ENCODE measurements at regions not wholly inside any gene's neighbourhood (a gene's known extent, or its start where the extent isn't known, plus 50 kb on each side); places are given as distances from the start of the nearest gene placed in this dataset.

DNA sequence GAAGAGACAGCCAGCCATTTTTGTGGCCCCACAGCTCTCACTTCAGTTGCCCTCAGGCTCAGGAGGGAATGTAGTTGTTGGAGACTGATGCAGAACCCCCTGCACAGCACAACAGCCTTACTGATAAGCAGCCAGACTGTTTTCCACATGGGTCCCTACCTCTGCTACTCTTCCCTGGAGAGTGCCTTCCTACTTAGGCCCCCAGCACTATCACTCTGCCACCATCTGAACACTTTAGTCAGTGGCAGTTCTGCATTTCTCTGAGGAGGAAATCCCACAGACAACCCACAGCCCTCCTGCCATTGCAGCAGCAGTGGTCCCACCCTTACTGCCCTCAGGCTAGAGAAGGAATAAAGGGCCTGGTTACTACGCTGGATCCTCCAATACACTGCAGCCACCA lies 61.8 kb upstream of the PTPRD start:
- 38% methylated on average over 1 of the region's 1 CpG for WGBS
- DNase-seq (ENCODE audit: low spot score in 2 of 2) = no peak
- Histone ChIP-seq H3K27me3 (no peaks in the 10 kb centered on the region), H3K9me3 (peaks cover 7% of the 10 kb centered on the region), H3K36me3 (no peaks in the 10 kb centered on the region), H3K27ac (no peak overlapping the region), H3K4me3 (no peak overlapping the region), H3K4me1 (no peaks in the 10 kb centered on the region)
- TF ChIP-seq, protein P1, sequence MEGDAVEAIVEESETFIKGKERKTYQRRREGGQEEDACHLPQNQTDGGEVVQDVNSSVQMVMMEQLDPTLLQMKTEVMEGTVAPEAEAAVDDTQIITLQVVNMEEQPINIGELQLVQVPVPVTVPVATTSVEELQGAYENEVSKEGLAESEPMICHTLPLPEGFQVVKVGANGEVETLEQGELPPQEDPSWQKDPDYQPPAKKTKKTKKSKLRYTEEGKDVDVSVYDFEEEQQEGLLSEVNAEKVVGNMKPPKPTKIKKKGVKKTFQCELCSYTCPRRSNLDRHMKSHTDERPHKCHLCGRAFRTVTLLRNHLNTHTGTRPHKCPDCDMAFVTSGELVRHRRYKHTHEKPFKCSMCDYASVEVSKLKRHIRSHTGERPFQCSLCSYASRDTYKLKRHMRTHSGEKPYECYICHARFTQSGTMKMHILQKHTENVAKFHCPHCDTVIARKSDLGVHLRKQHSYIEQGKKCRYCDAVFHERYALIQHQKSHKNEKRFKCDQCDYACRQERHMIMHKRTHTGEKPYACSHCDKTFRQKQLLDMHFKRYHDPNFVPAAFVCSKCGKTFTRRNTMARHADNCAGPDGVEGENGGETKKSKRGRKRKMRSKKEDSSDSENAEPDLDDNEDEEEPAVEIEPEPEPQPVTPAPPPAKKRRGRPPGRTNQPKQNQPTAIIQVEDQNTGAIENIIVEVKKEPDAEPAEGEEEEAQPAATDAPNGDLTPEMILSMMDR (IDR thresholded peaks at IDR 0.05) = no peak
- TF ChIP-seq POLR2A (IDR thresholded peaks at IDR 0.05) (no peak), EP300 (IDR thresholded peaks at IDR 0.05) (no peak), POLR2AphosphoS5 (IDR thresholded peaks at IDR 0.05) (no peak)

- Histone ChIP-seq H3K27me3 (no peaks in the 10 kb centered on the region), H3K9me3 (peaks cover 6% of the 10 kb centered on the region), H3K36me3 (no peaks in the 10 kb centered on the region), H3K4me3 (no peak overlapping the region), H3K4me1 (no peaks in the 10 kb centered on the region), H3K27ac (no peak overlapping the region)
- DNase-seq (ENCODE audit: low spot score in 2 of 2) = no peak
- WGBS = 83% methylated on average over 4 of the region's 4 CpGs
- TF ChIP-seq, protein P1 (IDR thresholded peaks at IDR 0.05) = no peak
- no peak for TF ChIP-seq EP300 (IDR thresholded peaks at IDR 0.05)
- no peak for TF ChIP-seq POLR2AphosphoS5 (IDR thresholded peaks at IDR 0.05)
- TF ChIP-seq POLR2A (IDR thresholded peaks at IDR 0.05) = no peak
Measured at GRCh38 chr9:10678010-10678409, 65.2 kb upstream of the PTPRD start.

DNA sequence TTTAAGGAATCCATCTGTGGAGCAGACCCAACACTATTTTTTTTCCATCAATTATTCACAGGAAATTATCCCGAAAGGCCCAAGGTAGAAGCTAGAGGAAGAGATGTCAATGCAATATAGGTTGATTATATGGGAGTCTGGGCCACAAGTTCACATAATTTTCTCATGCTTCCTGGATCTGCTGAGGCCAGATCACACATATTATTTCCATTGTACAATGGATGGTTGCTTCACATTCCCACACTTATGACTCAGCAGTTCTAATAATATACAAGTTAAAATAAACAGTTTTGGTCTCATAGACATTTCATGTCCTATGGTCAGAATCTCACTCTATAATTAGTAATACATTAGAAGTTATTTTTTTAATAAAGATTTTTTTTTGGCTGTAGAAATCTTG lies 66.0 kb upstream of the PTPRD start:
- Histone ChIP-seq H3K4me3 (no peak overlapping the region), H3K4me1 (no peaks in the 10 kb centered on the region), H3K36me3 (no peaks in the 10 kb centered on the region), H3K27me3 (no peaks in the 10 kb centered on the region), H3K9me3 (no peaks in the 10 kb centered on the region), H3K27ac (no peak overlapping the region)
- WGBS = 77% methylated on average over 1 of the region's 1 CpG
- DNase-seq (ENCODE audit: low spot score in 2 of 2) = no peak
- TF ChIP-seq POLR2AphosphoS5 (IDR thresholded peaks at IDR 0.05) (no peak), POLR2A (IDR thresholded peaks at IDR 0.05) (no peak), EP300 (IDR thresholded peaks at IDR 0.05) (no peak)
- TF ChIP-seq, protein P1 (IDR thresholded peaks at IDR 0.05) = no peak

DNA sequence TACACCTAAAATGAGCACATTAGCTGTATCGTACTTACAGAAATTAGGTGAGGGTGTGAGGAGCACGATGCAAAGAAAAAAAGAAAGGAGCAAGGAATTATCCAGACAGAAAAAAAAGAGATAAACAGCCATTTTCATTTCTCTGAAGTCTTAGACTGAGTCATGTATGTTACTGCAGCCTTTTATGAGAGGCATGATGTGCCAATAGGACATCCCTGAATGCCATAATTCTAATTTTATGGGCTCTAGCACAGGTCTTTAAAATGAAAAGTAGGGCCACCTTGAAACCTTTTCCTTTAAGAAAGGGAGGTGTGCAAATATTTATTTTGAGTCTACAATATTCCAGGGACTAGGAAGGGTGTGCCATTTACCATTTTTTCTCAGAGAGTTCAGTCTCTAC lies 74.1 kb upstream of the PTPRD start:
- Histone ChIP-seq H3K4me3 (no peak overlapping the region), H3K4me1 (no peaks in the 10 kb centered on the region)
- TF ChIP-seq POLR2A (IDR thresholded peaks at IDR 0.05) (no peak), EP300 (IDR thresholded peaks at IDR 0.05) (no peak), POLR2AphosphoS5 (IDR thresholded peaks at IDR 0.05) (no peak)
- TF ChIP-seq, protein P1 (IDR thresholded peaks at IDR 0.05) = no peak

GRCh38 chr9:10690546-10690945 lies 77.7 kb upstream of the PTPRD start:
- no peaks in the 10 kb centered on the region for H3K9me3 ChIP-seq
- TF ChIP-seq POLR2A (IDR thresholded peaks at IDR 0.05) (no peak), POLR2AphosphoS5 (IDR thresholded peaks at IDR 0.05) (no peak), EP300 (IDR thresholded peaks at IDR 0.05) (no peak)
- TF ChIP-seq, protein P1 (IDR thresholded peaks at IDR 0.05) = no peak
- no peaks in the 10 kb centered on the region for H3K36me3 ChIP-seq
- H3K4me3 ChIP-seq = no peak overlapping the region
- 25% methylated on average over 2 of the region's 2 CpGs for WGBS
- H3K27me3 ChIP-seq = no peaks in the 10 kb centered on the region
- no peak overlapping the region for H3K27ac ChIP-seq
- H3K4me1 ChIP-seq = no peaks in the 10 kb centered on the region
- DNase-seq (ENCODE audit: low spot score in 2 of 2) = no peak

More for the DNA sequence above, 74.1 kb upstream of the PTPRD start:
- Histone ChIP-seq H3K36me3 (no peaks in the 10 kb centered on the region), H3K27me3 (no peaks in the 10 kb centered on the region), H3K9me3 (no peaks in the 10 kb centered on the region), H3K27ac (no peak overlapping the region)
- WGBS = 86% methylated on average over 2 of the region's 2 CpGs
- DNase-seq (ENCODE audit: low spot score in 2 of 2) = no peak

Data from suprapubic skin (tissue), 4 donors.